ENCODE measurements at regions not wholly inside any gene's neighbourhood (a gene's known extent, or its start where the extent isn't known, plus 50 kb on each side); places are given as distances from the start of the nearest gene placed in this dataset.
A peak's percentile ranks its signal among the peaks of the same experiment; 100 is the strongest.

DNA sequence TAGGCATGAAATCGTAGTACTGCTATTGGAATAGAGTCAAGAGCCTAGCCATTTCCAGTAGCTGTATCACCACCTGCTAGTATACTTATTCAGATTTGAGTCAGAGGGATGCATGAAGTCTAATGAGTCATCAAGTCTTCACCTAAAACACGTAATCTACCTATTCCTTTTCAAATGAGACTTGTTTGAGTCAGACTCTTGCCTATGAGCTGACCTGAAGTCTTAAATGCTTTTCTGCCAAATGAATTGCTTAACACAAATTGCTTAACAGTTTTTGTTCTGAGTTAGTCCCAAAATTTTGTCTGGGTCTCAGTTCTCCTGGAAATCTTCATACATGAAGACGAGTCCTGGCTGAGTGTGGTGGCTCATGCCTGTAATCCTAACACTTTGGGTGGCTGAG lies 165.2 kb downstream of the GNAT3 start:
- no peaks in the 10 kb centered on the region for H3K4me1 Mint-ChIP-seq
- no peak overlapping the region for H3K4me3 Mint-ChIP-seq
- no peak overlapping the region for H3K27ac Mint-ChIP-seq
- H3K27me3 Mint-ChIP-seq (ENCODE audit: low read depth, poor library complexity) = no peaks in the 10 kb centered on the region
- no peaks in the 10 kb centered on the region for H3K36me3 Mint-ChIP-seq (ENCODE audit: low read depth)
- DNase-seq = no peak
- TF ChIP-seq CTCF (IDR thresholded peaks at IDR 0.05) = no peak
- no peaks in the 10 kb centered on the region for H3K9me3 Mint-ChIP-seq

DNA sequence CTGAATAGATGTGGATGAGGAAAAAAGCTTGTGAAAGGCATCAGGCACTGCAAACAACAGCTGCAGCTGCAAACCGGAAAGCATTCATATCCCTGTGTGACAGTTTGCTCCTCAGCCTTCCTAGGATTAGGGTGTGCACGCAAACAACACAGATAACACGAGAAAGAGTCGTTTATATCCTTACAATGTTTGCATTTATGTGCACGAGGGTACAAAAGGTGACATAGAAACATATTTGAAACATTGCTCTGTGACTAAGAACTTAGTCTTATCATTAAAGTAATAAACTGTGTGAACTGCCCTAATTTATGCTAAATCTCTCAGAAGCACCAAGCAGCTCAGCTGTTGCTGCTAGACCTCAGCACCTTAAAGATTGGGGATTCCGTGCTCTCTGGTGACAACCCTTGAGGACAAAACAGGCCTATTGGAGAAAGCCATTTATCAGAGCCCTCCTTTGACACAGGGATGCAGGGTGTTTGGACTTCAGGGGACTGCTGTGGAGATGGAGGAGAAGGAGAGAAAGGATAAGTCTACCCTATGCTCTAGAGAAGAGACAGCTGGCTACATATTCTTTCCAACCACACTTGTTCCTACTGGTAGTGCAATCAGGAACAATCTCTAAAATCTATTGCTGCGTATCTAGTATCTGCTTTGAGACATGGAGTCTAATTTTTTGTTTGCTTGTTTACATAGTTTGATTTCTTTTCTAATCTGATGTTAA lies 176.2 kb downstream of the GNAT3 start:
- Mint-ChIP-seq H3K9me3 (no peaks in the 10 kb centered on the region), H3K4me1 (peaks cover 12% of the 10 kb centered on the region), H3K4me3 (no peak overlapping the region), H3K27me3 (ENCODE audit: low read depth, poor library complexity) (peaks cover 4% of the 10 kb centered on the region), H3K27ac (peak overlapping the region; percentile 57), H3K36me3 (ENCODE audit: low read depth) (no peaks in the 10 kb centered on the region)
- no peak for DNase-seq
- TF ChIP-seq CTCF (IDR thresholded peaks at IDR 0.05) = no peak

DNA sequence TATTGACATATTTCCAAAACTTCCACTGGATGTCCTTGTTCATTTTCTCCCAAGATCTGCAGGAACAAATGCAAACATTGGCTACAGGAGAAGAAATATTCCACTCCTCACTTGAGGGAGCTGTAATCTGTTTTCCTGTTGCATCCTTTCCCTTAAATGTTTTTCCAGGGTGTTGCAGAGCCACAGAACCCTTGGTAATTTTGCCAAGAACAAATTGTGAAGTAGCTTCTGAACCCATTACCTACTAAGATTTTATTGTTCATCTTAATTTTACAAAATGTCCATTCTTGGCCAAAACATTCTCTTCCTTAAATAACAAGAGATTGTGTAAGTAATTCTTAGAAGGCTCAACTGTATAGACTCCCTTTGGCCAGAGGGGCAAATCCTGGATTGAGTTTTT lies 177.0 kb downstream of the GNAT3 start:
- DNase-seq = no peak
- Mint-ChIP-seq H3K4me1 (peaks cover 12% of the 10 kb centered on the region), H3K27me3 (ENCODE audit: low read depth, poor library complexity) (peaks cover 4% of the 10 kb centered on the region), H3K36me3 (ENCODE audit: low read depth) (no peaks in the 10 kb centered on the region), H3K9me3 (no peaks in the 10 kb centered on the region), H3K4me3 (no peak overlapping the region), H3K27ac (no peak overlapping the region)
- no peak for TF ChIP-seq CTCF (IDR thresholded peaks at IDR 0.05)

DNA sequence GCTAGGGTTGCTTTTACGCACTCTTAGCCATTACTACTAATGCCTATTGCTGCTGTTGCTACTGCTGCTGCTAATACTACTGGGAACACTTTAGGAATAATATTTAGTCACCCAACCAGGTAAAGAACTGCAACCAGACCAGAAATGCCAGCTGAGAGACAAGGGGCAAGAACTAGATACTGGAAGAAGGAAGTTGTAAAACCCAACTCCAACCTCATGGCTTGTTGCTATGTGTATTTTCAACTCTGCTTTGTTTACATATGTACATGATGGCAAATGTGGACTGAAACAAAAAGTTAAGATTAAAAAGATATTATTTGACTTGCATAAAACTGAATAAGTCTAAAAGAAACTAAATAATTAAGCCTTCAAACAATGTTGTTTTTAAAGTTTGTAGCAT lies 177.7 kb downstream of the GNAT3 start:
- no peak for TF ChIP-seq CTCF (IDR thresholded peaks at IDR 0.05)
- H3K4me1 Mint-ChIP-seq = peaks cover 12% of the 10 kb centered on the region
- no peaks in the 10 kb centered on the region for H3K9me3 Mint-ChIP-seq
- no peaks in the 10 kb centered on the region for H3K36me3 Mint-ChIP-seq (ENCODE audit: low read depth)
- peaks cover 4% of the 10 kb centered on the region for H3K27me3 Mint-ChIP-seq (ENCODE audit: low read depth, poor library complexity)
- DNase-seq = no peak
- no peak overlapping the region for H3K27ac Mint-ChIP-seq
- H3K4me3 Mint-ChIP-seq = no peak overlapping the region

DNA sequence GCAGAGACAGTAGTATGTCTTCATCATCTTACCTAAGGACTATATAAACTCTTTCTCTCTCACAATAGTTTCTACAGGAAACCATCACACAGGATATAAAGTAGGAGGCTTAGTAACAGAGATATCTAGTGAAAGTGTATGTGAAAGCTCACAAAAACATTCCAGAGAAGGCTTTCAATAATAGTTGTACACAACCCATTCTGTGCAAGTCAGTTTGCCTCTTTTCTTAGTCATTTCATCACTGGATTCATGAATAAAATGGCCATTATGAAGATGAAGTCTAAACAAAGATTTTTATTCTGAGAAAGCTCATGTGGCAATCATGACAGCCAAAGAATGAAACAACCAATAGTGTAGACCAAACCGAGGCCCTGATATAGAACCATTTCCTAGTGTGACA lies 178.8 kb downstream of the GNAT3 start:
- Mint-ChIP-seq H3K36me3 (ENCODE audit: low read depth) (no peaks in the 10 kb centered on the region), H3K9me3 (peaks cover 7% of the 10 kb centered on the region)

More for the DNA sequence above, 178.8 kb downstream of the GNAT3 start:
- peaks cover 12% of the 10 kb centered on the region for H3K4me1 Mint-ChIP-seq
- no peak for DNase-seq
- no peak overlapping the region for H3K27ac Mint-ChIP-seq
- no peak overlapping the region for H3K4me3 Mint-ChIP-seq
- peaks cover 4% of the 10 kb centered on the region for H3K27me3 Mint-ChIP-seq (ENCODE audit: low read depth, poor library complexity)
- no peak for TF ChIP-seq CTCF (IDR thresholded peaks at IDR 0.05)

Data from nephron progenitor cell (in vitro differentiated cells).